H1 (cell line): ENCODE measurements at regions not wholly inside any gene's neighbourhood (a gene's known extent, or its start where the extent isn't known, plus 50 kb on each side); places are given as distances from the start of the nearest gene placed in this dataset.

Experiments used
- CTCF ChIA-PET: fragments of 300-600 bp; sonication (Branson Sonifier 250); formaldehyde crosslinking; loops from one replicate; lab custom pipeline; 2021; ENCODE audit not compliant: partially characterized antibody; lab: Charles Lee
- POLR2A ChIA-PET: fragments of 300-600 bp; sonication (Branson Sonifier 250); formaldehyde crosslinking; loops from one replicate; lab custom pipeline; 2021; ENCODE audit warnings: inconsistent platforms; ENCODE audit not compliant: partially characterized antibody; lab: Charles Lee
- DNase-seq, 2 experiments: peaks; one replicate each; pipeline versions ENCODE4 v3.0.0 to v3.0.0-alpha.2; 2010 to 2022; ENCODE audit warnings: low spot score in 2 of 2, low read depth in 1 of 2, mixed read lengths in 1 of 2
- FAIRE-seq: peaks from 2 replicates; lab custom pipeline; 2011; peaks lifted over from hg19 to GRCh38; lab: Jason Lieb, UNC
- H2AFZ ChIP-seq: 2 replicates; pipeline ENCODE4 v1.8.1; 2012; ENCODE audit warnings: low read length, inconsistent platforms
- H2AK5ac ChIP-seq: 2 replicates; pipeline ENCODE4 v1.6.1; 2013; ENCODE audit warnings: low read depth, low read length
- H2BK120ac ChIP-seq: replicated peaks from 2 replicates; pipeline ENCODE3; 2013; ENCODE audit warnings: low read depth, low read length, inconsistent platforms
- H2BK12ac ChIP-seq: 2 replicates; pipeline ENCODE4 v1.6.1; 2013; ENCODE audit warnings: low read depth, low read length
- H2BK15ac ChIP-seq: 2 replicates; pipeline ENCODE4 v1.6.1; 2013; ENCODE audit warnings: low read length
- H2BK20ac ChIP-seq: 2 replicates; pipeline ENCODE4 v1.6.1; 2013; ENCODE audit warnings: low read length
- H2BK5ac ChIP-seq: 2 replicates; pipeline ENCODE4 v1.6.1; 2013; ENCODE audit warnings: low read depth, low read length
- H3K14ac ChIP-seq: 2 replicates; pipeline ENCODE4 v1.6.1; 2013; ENCODE audit warnings: inconsistent platforms; ENCODE audit not compliant: insufficient read length
- H3K18ac ChIP-seq: 2 replicates; pipeline ENCODE4 v1.6.1; 2013; ENCODE audit warnings: low read length; ENCODE audit errors: extremely low read depth
- H3K23ac ChIP-seq: 2 replicates; pipeline ENCODE4 v1.6.1; 2013; ENCODE audit warnings: inconsistent platforms; ENCODE audit not compliant: insufficient read length
- H3K23me2 ChIP-seq: 2 replicates; pipeline ENCODE4 v1.6.1; 2013; ENCODE audit warnings: low read depth, low read length
- H3K27ac ChIP-seq: 2 replicates; pipeline ENCODE4 v1.6.1; 2011; ENCODE audit warnings: low read depth, low read length, inconsistent platforms
- H3K27me3 ChIP-seq, 4 experiments: replicated peaks in 1 of 4; 1 replicate in 1 of 4; 2 replicates in 3 of 4; pipeline versions ENCODE4 v1.6.1 to v1.8.1; 2011 to 2013; ENCODE audit warnings: low read length in 3 of 4, mild to moderate bottlenecking in 3 of 4, inconsistent platforms in 2 of 4, mixed read lengths in 2 of 4, moderate library complexity in 1 of 4; ENCODE audit not compliant: control insufficient read depth in 3 of 4, insufficient read depth in 3 of 4; ENCODE audit errors: extremely low read depth in 1 of 4
- H3K36me3 ChIP-seq, 4 experiments: 2 replicates each; pipeline versions ENCODE4 v1.6.1 to v1.8.1; 2011 to 2013; ENCODE audit warnings: mild to moderate bottlenecking in 4 of 4, low read length in 3 of 4, moderate library complexity in 2 of 4, control low read depth in 1 of 4, inconsistent platforms in 1 of 4; ENCODE audit not compliant: insufficient read depth in 4 of 4, control insufficient read depth in 2 of 4
- H3K4ac ChIP-seq: replicated peaks from 2 replicates; pipeline ENCODE3; 2013; ENCODE audit warnings: low read length, low read depth, mixed read lengths, inconsistent platforms; ENCODE audit not compliant: insufficient read length
- H3K4me1 ChIP-seq, 4 experiments: replicated peaks in 1 of 4; 1 replicate in 1 of 4; 2 replicates in 3 of 4; pipeline versions ENCODE4 v1.6.1 to v1.8.1; 2011 to 2013; ENCODE audit warnings: low read length in 3 of 4, inconsistent platforms in 2 of 4, mixed read lengths in 1 of 4; ENCODE audit not compliant: insufficient read depth in 4 of 4, control insufficient read depth in 3 of 4
- H3K4me2 ChIP-seq, 2 experiments: 2 replicates each; pipeline versions ENCODE4 v1.6.1 to v1.8.1; 2011 to 2013; ENCODE audit warnings: low read depth in 2 of 2, low read length in 2 of 2, control low read depth in 1 of 2, inconsistent platforms in 1 of 2, mild to moderate bottlenecking in 1 of 2; ENCODE audit not compliant: insufficient read depth in 1 of 2
- H3K4me3 ChIP-seq, 4 experiments: fragments of 200-600, 300-600 bp in 1 of 4; sonication (generic), shearing (Covaris generic), sonication (Bioruptor Twin) in 1 of 4; 2 replicates each; pipeline versions ENCODE4 v1.5.1 to v1.8.1; 2011 to 2016; ENCODE audit warnings: low read length in 4 of 4, low read depth in 3 of 4, control low read depth in 2 of 4, inconsistent platforms in 2 of 4, mild to moderate bottlenecking in 2 of 4, mixed read lengths in 1 of 4, moderate library complexity in 1 of 4; ENCODE audit not compliant: insufficient read depth in 2 of 4; ENCODE audit errors: extremely low read depth in 1 of 4
- H3K56ac ChIP-seq: replicated peaks from 2 replicates; pipeline ENCODE3; 2013; ENCODE audit warnings: low read depth, mild to moderate bottlenecking, mixed read lengths, low read length, inconsistent platforms; ENCODE audit not compliant: insufficient read length
- H3K79me1 ChIP-seq: 2 replicates; pipeline ENCODE4 v1.6.1; 2013; ENCODE audit warnings: low read depth, low read length, control low read depth
- H3K79me2 ChIP-seq, 2 experiments: 2 replicates each; pipeline versions ENCODE4 v1.6.1 to v1.8.1; 2012 to 2013; ENCODE audit warnings: low read length in 2 of 2, mild to moderate bottlenecking in 2 of 2, inconsistent platforms in 1 of 2; ENCODE audit not compliant: insufficient read depth in 2 of 2, control insufficient read depth in 1 of 2
- H3K9ac ChIP-seq, 4 experiments: replicated peaks in 1 of 4; 1 replicate in 1 of 4; 2 replicates in 3 of 4; pipeline versions ENCODE4 v1.6.1 to v1.8.1; 2011 to 2013; ENCODE audit warnings: low read depth in 3 of 4, low read length in 3 of 4, control low read depth in 2 of 4, mild to moderate bottlenecking in 2 of 4, moderate library complexity in 2 of 4, inconsistent platforms in 1 of 4; ENCODE audit errors: extremely low read depth in 1 of 4
- H3K9me3 ChIP-seq, 2 experiments: 2 replicates each; pipeline versions ENCODE4 v1.6.1 to v1.8.1; 2012 to 2013; ENCODE audit warnings: mild to moderate bottlenecking in 2 of 2, moderate library complexity in 2 of 2, control low read depth in 1 of 2, inconsistent platforms in 1 of 2, low read depth in 1 of 2, low read length in 1 of 2, mixed read lengths in 1 of 2; ENCODE audit not compliant: insufficient read depth in 2 of 2
- H4K20me1 ChIP-seq, 2 experiments: replicated peaks in 1 of 2; 2 replicates each; pipeline versions ENCODE3 to v1.8.1; 2011 to 2013; ENCODE audit warnings: inconsistent platforms in 2 of 2, low read length in 2 of 2, mild to moderate bottlenecking in 1 of 2; ENCODE audit not compliant: insufficient read depth in 2 of 2, control insufficient read depth in 1 of 2
- H4K5ac ChIP-seq: 2 replicates; pipeline ENCODE4 v1.6.1; 2013; ENCODE audit warnings: low read length, low read depth, mixed read lengths, inconsistent platforms; ENCODE audit not compliant: insufficient read length
- H4K8ac ChIP-seq: 2 replicates; pipeline ENCODE4 v1.8.0; 2013; ENCODE audit warnings: mild to moderate bottlenecking, moderate library complexity, low read length, inconsistent platforms; ENCODE audit not compliant: insufficient read depth; ENCODE audit errors: extremely low read depth
- H4K91ac ChIP-seq: replicated peaks from 2 replicates; pipeline ENCODE3; 2013; ENCODE audit warnings: low read length, mixed read lengths, inconsistent platforms; ENCODE audit not compliant: insufficient read length
- ASH2L ChIP-seq: fragments of 200-600, 300-600 bp; sonication (generic); IDR thresholded peaks from one replicate; pipeline ENCODE4 v1.7.1; 2017; ENCODE audit warnings: low read length
- BACH1 ChIP-seq: IDR thresholded peaks from 2 replicates; pipeline ENCODE4 v1.6.1; 2012; ENCODE audit warnings: low read length, improper control_type of control experiment
- CBX5 ChIP-seq: fragments of 300-800, 300-1000 bp; sonication (generic); IDR thresholded peaks from 2 replicates; pipeline ENCODE4 v1.7.1; 2016; ENCODE audit warnings: antibody characterized with exemption, low read length, low read depth
- CREB1 ChIP-seq: IDR thresholded peaks from 2 replicates; pipeline ENCODE4 v1.6.1; 2012; ENCODE audit warnings: inconsistent platforms
- CTBP2 ChIP-seq: IDR thresholded peaks from 2 replicates; pipeline ENCODE4 v1.7.0; 2011; ENCODE audit warnings: borderline replicate concordance, mild to moderate bottlenecking, moderate library complexity, mixed read lengths, low read length; ENCODE audit not compliant: insufficient read depth, insufficient read length
- EGR1 ChIP-seq: IDR thresholded peaks from 2 replicates; pipeline ENCODE4 v1.6.1; 2011; ENCODE audit warnings: low read depth, low read length, borderline replicate concordance
- EP300 ChIP-seq, 2 experiments: IDR thresholded peaks; 1 replicate in 1 of 2; 2 replicates in 1 of 2; pipeline ENCODE4 v1.6.1; 2011 to 2012; ENCODE audit warnings: low read depth in 2 of 2, low read length in 2 of 2, mild to moderate bottlenecking in 2 of 2, borderline replicate concordance in 1 of 2, inconsistent platforms in 1 of 2, moderate library complexity in 1 of 2
- GABPA ChIP-seq: IDR thresholded peaks from 2 replicates; pipeline ENCODE4 v1.6.1; 2011; ENCODE audit warnings: mild to moderate bottlenecking, low read length, moderate library complexity, borderline replicate concordance; ENCODE audit not compliant: insufficient read depth
- GTF2F1 ChIP-seq: IDR thresholded peaks from 2 replicates; pipeline ENCODE4 v1.6.1; 2012; ENCODE audit warnings: low read depth, low read length, improper control_type of control experiment, borderline replicate concordance
- KDM5A ChIP-seq: fragments of 200-600 bp; IDR thresholded peaks from 2 replicates; pipeline ENCODE4 v1.7.1; 2012; ENCODE audit warnings: mild to moderate bottlenecking, low read length, inconsistent platforms, mixed read lengths
- MAFK ChIP-seq: IDR thresholded peaks from 2 replicates; pipeline ENCODE4 v1.6.1; 2012; ENCODE audit warnings: low read depth, mild to moderate bottlenecking, improper control_type of control experiment, low read length
- NRF1 ChIP-seq: IDR thresholded peaks from 2 replicates; pipeline ENCODE4 v1.6.1; 2011; ENCODE audit warnings: mild to moderate bottlenecking, low read depth, low read length, improper control_type of control experiment
- RAD21 ChIP-seq, 2 experiments: IDR thresholded peaks in 1 of 2; conservative IDR thresholded peaks in 1 of 2; 2 replicates each; pipeline ENCODE4 v1.6.1; 2011; ENCODE audit warnings: low read depth in 2 of 2, low read length in 2 of 2, improper control_type of control experiment in 1 of 2, inconsistent platforms in 1 of 2, mild to moderate bottlenecking in 1 of 2, moderate library complexity in 1 of 2
- RFX5 ChIP-seq: IDR thresholded peaks from 2 replicates; pipeline ENCODE4 v1.6.1; 2011; ENCODE audit warnings: low read depth, low read length, improper control_type of control experiment, borderline replicate concordance
- RXRA ChIP-seq: IDR thresholded peaks from 2 replicates; pipeline ENCODE4 v1.6.1; 2011; ENCODE audit warnings: low read depth, mild to moderate bottlenecking, low read length, moderate library complexity; ENCODE audit not compliant: insufficient read depth
- TBP ChIP-seq: IDR thresholded peaks from 2 replicates; pipeline ENCODE4 v1.6.1; 2011; ENCODE audit warnings: low read depth, low read length, improper control_type of control experiment
- ZNF274 ChIP-seq: IDR thresholded peaks from 2 replicates; pipeline ENCODE4 v1.7.0; 2012; ENCODE audit warnings: low read length, borderline replicate concordance; ENCODE audit errors: extremely low read depth

DNA sequence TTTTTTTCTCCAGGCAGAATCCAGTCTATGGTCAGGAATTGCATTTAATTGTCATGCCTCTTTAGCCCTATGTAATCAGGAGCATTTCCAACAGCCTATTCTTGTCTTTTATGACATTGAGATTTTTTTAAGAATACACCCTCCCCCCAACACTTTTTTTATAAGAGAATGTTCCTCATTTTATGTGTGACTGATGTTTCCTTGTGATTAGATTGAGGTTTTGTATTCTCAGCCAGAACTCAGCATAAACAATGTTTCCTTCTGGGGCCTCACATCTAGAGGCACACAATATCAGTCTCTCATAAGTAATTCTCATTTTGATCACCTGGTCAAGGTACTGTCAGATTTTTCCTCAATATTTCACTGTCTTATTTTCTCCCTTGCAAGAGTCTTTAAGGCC, 193.4 kb upstream of the PDE1C start:
- FAIRE-seq: no peak

More for the DNA sequence above, 193.4 kb upstream of the PDE1C start:
- no peak overlapping the region for H2BK15ac ChIP-seq
- H2AFZ ChIP-seq: no peak overlapping the region
- H3K9me3 ChIP-seq: no peaks in the 10 kb centered on the region
- H2BK20ac ChIP-seq: no peak overlapping the region
- H3K23ac ChIP-seq: no peak overlapping the region
- no peak overlapping the region for H3K4me3 ChIP-seq
- H4K8ac ChIP-seq: no peak overlapping the region
- no peak for DNase-seq
- no peak overlapping the region for H3K14ac ChIP-seq
- H3K9ac ChIP-seq: no peak overlapping the region
- no peak overlapping the region for H3K4ac ChIP-seq
- no peak overlapping the region for H3K4me2 ChIP-seq
- no peaks in the 10 kb centered on the region for H3K23me2 ChIP-seq
- no peaks in the 10 kb centered on the region for H3K36me3 ChIP-seq
- no peak overlapping the region for H2BK120ac ChIP-seq
- POLR2A ChIA-PET: no interaction called here
- H4K20me1 ChIP-seq: no peaks in the 10 kb centered on the region
- no peaks in the 10 kb centered on the region for H3K79me1 ChIP-seq
- peaks cover 0 to 2% (median 0%) of the 10 kb centered on the region in 4 experiments; a peak in 4 of 7 replicates for H3K4me1 ChIP-seq
- H3K27ac ChIP-seq: no peak overlapping the region
- H3K79me2 ChIP-seq: no peaks in the 10 kb centered on the region
- no peak overlapping the region for H3K56ac ChIP-seq
- no peaks in the 10 kb centered on the region for H3K27me3 ChIP-seq
- no peak overlapping the region for H3K18ac ChIP-seq
- TF ChIP-seq ZNF274 (no peak), RFX5 (no peak), MAFK (no peak), GTF2F1 (no peak), CREB1 (no peak), RXRA (no peak), ASH2L (no peak), KDM5A (no peak), EGR1 (no peak), RAD21 (IDR thresholded peaks at IDR 0.05 in 1 of 2, conservative IDR thresholded peaks at IDR 0.05 in 1 of 2; ENCODE audit: low read depth in 2 of 2, low read length in 2 of 2) (no peak), GABPA (no peak), BACH1 (no peak), CTBP2 (no peak), CBX5 (no peak), EP300 (IDR thresholded peaks at IDR 0.05; ENCODE audit: borderline replicate concordance in 1 of 2, low read depth in 2 of 2, low read length in 2 of 2) (no peak), NRF1 (no peak), TBP (no peak)
- CTCF ChIA-PET: no interaction called here
- H2BK5ac ChIP-seq: no peak overlapping the region
- H2AK5ac ChIP-seq: no peak overlapping the region
- H2BK12ac ChIP-seq: no peak overlapping the region
- no peak overlapping the region for H4K5ac ChIP-seq
- H4K91ac ChIP-seq: no peak overlapping the region
